T-cell (primary cell): ENCODE measurements at regions not wholly inside any gene's neighbourhood (a gene's known extent, or its start where the extent isn't known, plus 50 kb on each side); places are given as distances from the start of the nearest gene placed in this dataset.

Experiments
- ATAC-seq, 4 experiments: fragments of 200-7000 bp in 3 of 4; fragments of 150-1000 bp in 1 of 4; cut with Tn5 transposase; replicated peaks in 1 of 4; 1 replicate in 3 of 4; 2 replicates in 1 of 4; pipeline ENCODE4 v1.10.0; 2021; ENCODE audit warnings: moderate library complexity in 3 of 4, mild to moderate bottlenecking in 2 of 4, moderate number of reproducible peaks in 1 of 4
- CTCF ChIA-PET, 2 donors: fragments of 300-600 bp; sonication (Branson Sonifier 250); formaldehyde crosslinking; loops; one replicate each; lab custom pipeline; 2022; ENCODE audit warnings: antibody characterized with exemption in 2 of 2; lab: Charles Lee
- POLR2A ChIA-PET, 2 donors: fragments of 300-600 bp; sonication (Branson Sonifier 250); formaldehyde crosslinking; loops; one replicate each; lab custom pipeline; 2022; ENCODE audit warnings: antibody characterized with exemption in 2 of 2; lab: Charles Lee
- DNase-seq, 35 experiments: peaks; one replicate each; pipeline versions ENCODE4 v3.0.0 to v3.0.0-alpha.2; 2013 to 2023
- H3K27ac ChIP-seq: one replicate; pipeline ENCODE4 v1.5.1; 2013; ENCODE audit warnings: low read length
- H3K27me3 ChIP-seq, 2 experiments: replicated peaks in 1 of 2; 1 replicate in 1 of 2; 2 replicates in 1 of 2; pipeline versions ENCODE4 v1.6.1 to v1.7.0; 2013; ENCODE audit warnings: low read length in 1 of 2, mixed read lengths in 1 of 2; ENCODE audit not compliant: control insufficient read depth in 2 of 2, insufficient read depth in 2 of 2; ENCODE audit errors: extremely low read depth in 1 of 2
- H3K36me3 ChIP-seq, 2 donors: 1 replicate in 1 of 2; 2 replicates in 1 of 2; pipeline versions ENCODE4 v1.6.1 to v1.7.0; 2013; ENCODE audit warnings: low read length in 1 of 2; ENCODE audit not compliant: control insufficient read depth in 2 of 2, insufficient read depth in 1 of 2; ENCODE audit errors: extremely low read depth in 1 of 2
- H3K4me1 ChIP-seq, 2 experiments: 1 replicate in 1 of 2; 2 replicates in 1 of 2; pipeline versions ENCODE4 v1.6.1 to v1.7.0; 2013; ENCODE audit warnings: low read length in 2 of 2, mixed read lengths in 1 of 2; ENCODE audit not compliant: insufficient read depth in 2 of 2, control insufficient read depth in 1 of 2; ENCODE audit errors: extremely low read depth in 1 of 2
- H3K4me3 ChIP-seq, 2 donors: 1 replicate in 1 of 2; 2 replicates in 1 of 2; pipeline versions ENCODE4 v1.5.1 to v1.7.0; 2013; ENCODE audit warnings: mild to moderate bottlenecking in 2 of 2, low read length in 1 of 2, moderate library complexity in 1 of 2; ENCODE audit not compliant: control insufficient read depth in 1 of 2; ENCODE audit errors: extremely low read depth in 1 of 2
- H3K9me3 ChIP-seq: 2 replicates; pipeline ENCODE4 v1.7.0; 2013
- H3K27ac Mint-ChIP-seq, 2 donors: one replicate each; pipeline ENCODE4 v1.8.0; 2020 to 2021; ENCODE audit warnings: mild to moderate bottlenecking in 2 of 2, mixed read lengths in 2 of 2
- H3K27me3 Mint-ChIP-seq, 2 donors: one replicate each; pipeline ENCODE4 v1.8.0; 2021 to 2022; ENCODE audit warnings: mixed read lengths in 2 of 2
- H3K36me3 Mint-ChIP-seq: one replicate; pipeline ENCODE4 v1.8.0; 2021; ENCODE audit warnings: mixed read lengths
- H3K4me1 Mint-ChIP-seq, 3 donors: one replicate each; pipeline ENCODE4 v1.8.0; 2020 to 2022; ENCODE audit warnings: mixed read lengths in 3 of 3, mild to moderate bottlenecking in 1 of 3
- H3K4me3 Mint-ChIP-seq, 3 donors: one replicate each; pipeline ENCODE4 v1.8.0; 2020 to 2022; ENCODE audit warnings: mild to moderate bottlenecking in 3 of 3, mixed read lengths in 3 of 3, moderate library complexity in 3 of 3
- H3K9me3 Mint-ChIP-seq, 3 donors: one replicate each; pipeline ENCODE4 v1.8.0; 2020 to 2022; ENCODE audit warnings: mixed read lengths in 3 of 3
- WGBS: methylation state at CpG from one replicate; pipeline ENCODE4 v1.1.5; 2013; ENCODE audit warnings: missing lambda C conversion rate; ENCODE audit not compliant: insufficient coverage; 5-methylcytosine and 5-hydroxymethylcytosine counted together

DNA sequence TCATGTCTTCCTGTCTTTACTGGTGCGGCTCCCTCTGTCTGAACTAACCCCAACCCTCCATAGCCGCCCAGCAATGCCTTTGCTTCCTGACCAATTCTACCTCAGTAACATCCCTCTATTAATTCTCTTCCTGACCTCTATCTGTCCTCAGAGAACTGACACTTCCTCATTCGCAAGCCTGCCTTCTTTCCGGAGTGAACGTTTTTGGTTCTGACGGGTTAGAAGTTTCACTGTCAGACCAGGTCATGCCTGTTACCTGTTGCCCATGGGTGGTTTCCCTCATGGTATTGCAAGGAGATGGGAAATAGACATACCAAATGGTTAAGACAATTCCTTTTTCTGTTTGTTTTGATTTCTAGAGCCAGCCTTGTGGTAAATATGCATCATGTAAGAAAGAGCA, 453.4 kb upstream of the SLC14A2 start:
- no peaks in the 10 kb centered on the region for H3K9me3 Mint-ChIP-seq
- no peaks in the 10 kb centered on the region for H3K4me1 Mint-ChIP-seq
- no peaks in the 10 kb centered on the region for H3K36me3 ChIP-seq
- no peaks in the 10 kb centered on the region for H3K4me1 ChIP-seq
- ChIA-PET POLR2A (no interaction called here), CTCF (no interaction called here)
- H3K4me3 ChIP-seq, result no peak overlapping the region
- H3K36me3 Mint-ChIP-seq, result no peaks in the 10 kb centered on the region
- DNase-seq (no peak), ATAC-seq (no peak)
- no peak overlapping the region for H3K4me3 Mint-ChIP-seq
- no peaks in the 10 kb centered on the region for H3K9me3 ChIP-seq
- peaks cover 6 to 23% of the 10 kb centered on the region in 2 donors for H3K27me3 Mint-ChIP-seq
- H3K27ac ChIP-seq, result no peak overlapping the region
- no peak overlapping the region for H3K27ac Mint-ChIP-seq
- H3K27me3 ChIP-seq, result no peaks in the 10 kb centered on the region
- WGBS, result 63% methylated on average over 1 of the region's 6 CpGs

- no peak for DNase-seq
- Histone ChIP-seq H3K4me1 (no peaks in the 10 kb centered on the region), H3K27me3 (no peaks in the 10 kb centered on the region), H3K36me3 (no peaks in the 10 kb centered on the region), H3K4me3 (no peak overlapping the region), H3K9me3 (no peaks in the 10 kb centered on the region), H3K27ac (no peak overlapping the region)
- H3K27ac Mint-ChIP-seq, result no peak overlapping the region
- H3K4me1 Mint-ChIP-seq, result no peaks in the 10 kb centered on the region
- ATAC-seq, result no peak
- no peak overlapping the region for H3K4me3 Mint-ChIP-seq
- CTCF ChIA-PET, result no interaction called here
- no CpG with 5 or more reads among the region's 2 CpGs for WGBS
- no peaks in the 10 kb centered on the region for H3K36me3 Mint-ChIP-seq
- no peaks in the 10 kb centered on the region for H3K9me3 Mint-ChIP-seq
- POLR2A ChIA-PET, result no interaction called here
- H3K27me3 Mint-ChIP-seq, result peaks cover 6 to 19% of the 10 kb centered on the region in 2 donors
Observed at GRCh38 chr18:45163871-45164270, 451.4 kb upstream of the SLC14A2 start.

DNA sequence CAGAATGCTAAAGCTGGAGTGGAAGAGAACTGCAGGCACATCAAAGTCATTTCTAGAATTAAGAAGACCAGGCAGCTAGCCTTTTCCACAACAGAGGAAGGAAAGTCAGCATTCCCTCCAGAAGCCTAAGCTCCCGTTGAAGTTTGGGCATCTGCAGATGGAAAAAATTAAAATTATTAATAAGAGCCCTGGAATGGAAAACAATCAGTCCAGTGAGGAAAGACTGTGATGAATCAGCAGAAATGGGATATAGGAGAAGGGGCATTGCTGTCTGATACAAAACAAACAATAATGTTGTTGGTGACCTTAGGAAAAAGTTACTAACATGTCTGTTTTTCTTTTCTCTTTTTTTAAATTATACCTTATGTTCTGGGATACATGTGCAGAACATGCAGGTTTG, 450.7 kb upstream of the SLC14A2 start:
- Histone ChIP-seq H3K9me3 (no peaks in the 10 kb centered on the region), H3K27me3 (no peaks in the 10 kb centered on the region), H3K4me1 (no peaks in the 10 kb centered on the region), H3K27ac (no peak overlapping the region), H3K36me3 (no peaks in the 10 kb centered on the region), H3K4me3 (no peak overlapping the region)
- POLR2A ChIA-PET, result no interaction called here
- WGBS, result no CpG with 5 or more reads among the region's 1 CpG
- H3K4me1 Mint-ChIP-seq, result no peaks in the 10 kb centered on the region
- H3K27me3 Mint-ChIP-seq, result peaks cover 6 to 19% of the 10 kb centered on the region in 2 donors
- no peak overlapping the region for H3K27ac Mint-ChIP-seq
- H3K4me3 Mint-ChIP-seq, result no peak overlapping the region
- DNase-seq (no peak), ATAC-seq (no peak)
- no peaks in the 10 kb centered on the region for H3K36me3 Mint-ChIP-seq
- CTCF ChIA-PET, result no interaction called here
- no peaks in the 10 kb centered on the region for H3K9me3 Mint-ChIP-seq

DNA sequence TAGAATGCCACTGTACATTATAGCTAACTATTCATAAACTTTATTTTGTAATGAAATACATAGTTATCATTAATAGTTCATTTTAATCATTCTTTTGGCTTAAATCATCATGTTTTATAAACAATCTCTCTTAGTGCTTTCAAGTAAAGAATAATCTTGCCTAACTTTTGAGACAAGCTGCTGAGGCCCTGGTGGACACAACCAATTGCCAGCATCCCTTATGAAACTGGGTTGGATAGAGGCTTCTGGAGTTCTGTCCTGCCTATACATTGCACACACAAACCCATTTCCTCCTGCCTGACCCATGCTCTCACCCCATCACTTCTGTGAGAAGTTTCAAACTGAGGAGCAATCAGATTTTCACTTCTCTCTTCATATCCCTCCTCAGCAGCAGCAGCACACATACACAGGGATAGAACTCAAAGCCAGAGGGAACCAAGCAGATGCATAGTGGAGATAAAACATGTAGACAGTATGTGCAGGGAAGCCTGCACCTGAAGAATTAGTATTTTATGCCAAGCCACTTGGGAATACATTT, 450.0 kb upstream of the SLC14A2 start:
- Mint-ChIP-seq H3K4me1 (no peaks in the 10 kb centered on the region), H3K36me3 (no peaks in the 10 kb centered on the region), H3K9me3 (no peaks in the 10 kb centered on the region), H3K27me3 (peaks cover 6 to 16% of the 10 kb centered on the region in 2 donors), H3K27ac (no peak overlapping the region), H3K4me3 (no peak overlapping the region)
- Histone ChIP-seq H3K4me1 (no peaks in the 10 kb centered on the region), H3K4me3 (no peak overlapping the region), H3K9me3 (no peaks in the 10 kb centered on the region), H3K27ac (no peak overlapping the region), H3K27me3 (no peaks in the 10 kb centered on the region), H3K36me3 (no peaks in the 10 kb centered on the region)
- ChIA-PET CTCF (no interaction called here), POLR2A (no interaction called here)
- DNase-seq (no peak), ATAC-seq (no peak)

- Mint-ChIP-seq H3K4me1 (no peaks in the 10 kb centered on the region), H3K27me3 (peaks cover 4 to 12% of the 10 kb centered on the region in 2 donors), H3K27ac (no peak overlapping the region), H3K36me3 (no peaks in the 10 kb centered on the region), H3K4me3 (no peak overlapping the region), H3K9me3 (no peaks in the 10 kb centered on the region)
- Histone ChIP-seq H3K9me3 (no peaks in the 10 kb centered on the region), H3K27ac (no peak overlapping the region), H3K36me3 (no peaks in the 10 kb centered on the region), H3K4me1 (no peaks in the 10 kb centered on the region), H3K4me3 (no peak overlapping the region), H3K27me3 (no peaks in the 10 kb centered on the region)
- ATAC-seq (no peak), DNase-seq (no peak)
- ChIA-PET CTCF (no interaction called here), POLR2A (no interaction called here)
- WGBS, result 70% methylated on average over 2 of the region's 3 CpGs
Observed at GRCh38 chr18:45165871-45166270, 449.4 kb upstream of the SLC14A2 start.

- Histone ChIP-seq H3K4me1 (no peaks in the 10 kb centered on the region), H3K36me3 (no peaks in the 10 kb centered on the region), H3K27ac (no peak overlapping the region), H3K4me3 (no peak overlapping the region), H3K9me3 (no peaks in the 10 kb centered on the region), H3K27me3 (no peaks in the 10 kb centered on the region)
- Mint-ChIP-seq H3K27ac (no peak overlapping the region), H3K4me1 (no peaks in the 10 kb centered on the region), H3K36me3 (no peaks in the 10 kb centered on the region), H3K27me3 (peaks cover 4 to 11% of the 10 kb centered on the region in 2 donors), H3K4me3 (no peak overlapping the region), H3K9me3 (no peaks in the 10 kb centered on the region)
- ChIA-PET POLR2A (no interaction called here), CTCF (no interaction called here)
- ATAC-seq (no peak), DNase-seq (no peak)
- WGBS, result 96% methylated on average over 5 of the region's 5 CpGs
Observed at GRCh38 chr18:45166341-45166835, 448.9 kb upstream of the SLC14A2 start.
